ENCODE measurements at regions not wholly inside any gene's neighbourhood (a gene's known extent, or its start where the extent isn't known, plus 50 kb on each side); places are given as distances from the start of the nearest gene placed in this dataset.

GRCh38 chr18:76689646-76690264 lies 132.6 kb upstream of the ZNF236 start:
- DNase-seq (ENCODE audit: low read depth, low spot score): no peak
- TF ChIP-seq YY1 (IDR thresholded peaks at IDR 0.05; ENCODE audit: insufficient read depth, insufficient read length): no peak
- no peak for TF ChIP-seq SUZ12 (IDR thresholded peaks at IDR 0.05; ENCODE audit: extremely low read depth, insufficient read depth, insufficient read length)
- TF ChIP-seq ZNF274 (IDR thresholded peaks at IDR 0.05; ENCODE audit: low read depth, low read length): no peak
- Histone ChIP-seq H3K27me3 (ENCODE audit: insufficient read depth, insufficient read length) (no peaks in the 10 kb centered on the region), H3K4me1 (ENCODE audit: insufficient read depth, insufficient read length) (peaks cover 11% of the 10 kb centered on the region), H3K4me3 (ENCODE audit: insufficient read length, low read depth) (no peak overlapping the region), H3K9ac (ENCODE audit: insufficient read length, low read depth) (no peak overlapping the region), H3K36me3 (ENCODE audit: insufficient read depth, insufficient read length, low read length) (no peaks in the 10 kb centered on the region), H3K9me3 (ENCODE audit: insufficient read depth, low read length) (no peaks in the 10 kb centered on the region; the same call in 1 of the 2 replicates)

- H3K27me3 ChIP-seq (ENCODE audit: insufficient read depth, insufficient read length): no peaks in the 10 kb centered on the region
- H3K9me3 ChIP-seq (ENCODE audit: insufficient read depth, low read length): no peaks in the 10 kb centered on the region; the same call in 1 of the 2 replicates
- no peaks in the 10 kb centered on the region for H3K36me3 ChIP-seq (ENCODE audit: insufficient read depth, insufficient read length, low read length)
- no peak overlapping the region for H3K4me3 ChIP-seq (ENCODE audit: insufficient read length, low read depth)
- H3K9ac ChIP-seq (ENCODE audit: insufficient read length, low read depth): no peak overlapping the region
- H3K4me1 ChIP-seq (ENCODE audit: insufficient read depth, insufficient read length): peaks cover 11% of the 10 kb centered on the region
- no peak for DNase-seq (ENCODE audit: low read depth, low spot score)
- TF ChIP-seq SUZ12 (IDR thresholded peaks at IDR 0.05; ENCODE audit: extremely low read depth, insufficient read depth, insufficient read length): no peak
Observed at GRCh38 chr18:76688724-76689472, 133.5 kb upstream of the ZNF236 start.

GRCh38 chr18:76687304-76687962 lies 134.9 kb upstream of the ZNF236 start:
- Histone ChIP-seq H3K4me1 (ENCODE audit: insufficient read depth, insufficient read length) (peaks cover 11% of the 10 kb centered on the region), H3K36me3 (ENCODE audit: insufficient read depth, insufficient read length, low read length) (no peaks in the 10 kb centered on the region), H3K9ac (ENCODE audit: insufficient read length, low read depth) (no peak overlapping the region), H3K27me3 (ENCODE audit: insufficient read depth, insufficient read length) (no peaks in the 10 kb centered on the region), H3K9me3 (ENCODE audit: insufficient read depth, low read length) (no peaks in the 10 kb centered on the region), H3K4me3 (ENCODE audit: insufficient read length, low read depth) (no peak overlapping the region)
- TF ChIP-seq YY1 (IDR thresholded peaks at IDR 0.05; ENCODE audit: insufficient read depth, insufficient read length) (no peak), SUZ12 (IDR thresholded peaks at IDR 0.05; ENCODE audit: extremely low read depth, insufficient read depth, insufficient read length) (no peak), ZNF274 (IDR thresholded peaks at IDR 0.05; ENCODE audit: low read depth, low read length) (no peak)
- DNase-seq (ENCODE audit: low read depth, low spot score): no peak

GRCh38 chr18:76686737-76687231 lies 135.6 kb upstream of the ZNF236 start:
- Histone ChIP-seq H3K9me3 (ENCODE audit: insufficient read depth, low read length) (no peaks in the 10 kb centered on the region), H3K27me3 (ENCODE audit: insufficient read depth, insufficient read length) (no peaks in the 10 kb centered on the region), H3K4me1 (ENCODE audit: insufficient read depth, insufficient read length) (peaks cover 11% of the 10 kb centered on the region), H3K36me3 (ENCODE audit: insufficient read depth, insufficient read length, low read length) (no peaks in the 10 kb centered on the region), H3K4me3 (ENCODE audit: insufficient read length, low read depth) (no peak overlapping the region), H3K9ac (ENCODE audit: insufficient read length, low read depth) (peak overlapping the region; percentile 25)
- peak; percentile 32 for DNase-seq (ENCODE audit: low read depth, low spot score)
- TF ChIP-seq YY1 (IDR thresholded peaks at IDR 0.05; ENCODE audit: insufficient read depth, insufficient read length): no peak
- no peak for TF ChIP-seq SUZ12 (IDR thresholded peaks at IDR 0.05; ENCODE audit: extremely low read depth, insufficient read depth, insufficient read length)
- no peak for TF ChIP-seq ZNF274 (IDR thresholded peaks at IDR 0.05; ENCODE audit: low read depth, low read length)

GRCh38 chr18:76685860-76686259 lies 136.5 kb upstream of the ZNF236 start:
- H3K9ac ChIP-seq (ENCODE audit: insufficient read length, low read depth): peak overlapping the region; percentile 21
- H3K27me3 ChIP-seq (ENCODE audit: insufficient read depth, insufficient read length): no peaks in the 10 kb centered on the region
- no peak overlapping the region for H3K4me3 ChIP-seq (ENCODE audit: insufficient read length, low read depth)
- peaks cover 11% of the 10 kb centered on the region for H3K4me1 ChIP-seq (ENCODE audit: insufficient read depth, insufficient read length)
- no peaks in the 10 kb centered on the region for H3K36me3 ChIP-seq (ENCODE audit: insufficient read depth, insufficient read length, low read length)
- TF ChIP-seq ZNF274 (IDR thresholded peaks at IDR 0.05; ENCODE audit: low read depth, low read length) (no peak), SUZ12 (IDR thresholded peaks at IDR 0.05; ENCODE audit: extremely low read depth, insufficient read depth, insufficient read length) (no peak), YY1 (IDR thresholded peaks at IDR 0.05; ENCODE audit: insufficient read depth, insufficient read length) (no peak)
- no peak for DNase-seq (ENCODE audit: low read depth, low spot score)
- H3K9me3 ChIP-seq (ENCODE audit: insufficient read depth, low read length): no peaks in the 10 kb centered on the region

- no peaks in the 10 kb centered on the region for H3K27me3 ChIP-seq (ENCODE audit: insufficient read depth, insufficient read length)
- no peaks in the 10 kb centered on the region for H3K36me3 ChIP-seq (ENCODE audit: insufficient read depth, insufficient read length, low read length)
- no peak overlapping the region for H3K4me3 ChIP-seq (ENCODE audit: insufficient read length, low read depth)
Observed at GRCh38 chr18:76685402-76685801, 137.0 kb upstream of the ZNF236 start.

GRCh38 chr18:76684265-76684664 lies 138.1 kb upstream of the ZNF236 start:
- Histone ChIP-seq H3K9me3 (ENCODE audit: insufficient read depth, low read length) (no peaks in the 10 kb centered on the region), H3K27me3 (ENCODE audit: insufficient read depth, insufficient read length) (no peaks in the 10 kb centered on the region), H3K36me3 (ENCODE audit: insufficient read depth, insufficient read length, low read length) (no peaks in the 10 kb centered on the region), H3K4me1 (ENCODE audit: insufficient read depth, insufficient read length) (peaks cover 11% of the 10 kb centered on the region), H3K9ac (ENCODE audit: insufficient read length, low read depth) (no peak overlapping the region), H3K4me3 (ENCODE audit: insufficient read length, low read depth) (no peak overlapping the region)
- TF ChIP-seq YY1 (IDR thresholded peaks at IDR 0.05; ENCODE audit: insufficient read depth, insufficient read length) (no peak), SUZ12 (IDR thresholded peaks at IDR 0.05; ENCODE audit: extremely low read depth, insufficient read depth, insufficient read length) (no peak), ZNF274 (IDR thresholded peaks at IDR 0.05; ENCODE audit: low read depth, low read length) (no peak)
- DNase-seq (ENCODE audit: low read depth, low spot score): no peak

More at GRCh38 chr18:76685402-76685801, 137.0 kb upstream of the ZNF236 start:
- TF ChIP-seq ZNF274 (IDR thresholded peaks at IDR 0.05; ENCODE audit: low read depth, low read length) (no peak), YY1 (IDR thresholded peaks at IDR 0.05; ENCODE audit: insufficient read depth, insufficient read length) (no peak), SUZ12 (IDR thresholded peaks at IDR 0.05; ENCODE audit: extremely low read depth, insufficient read depth, insufficient read length) (no peak)
- Histone ChIP-seq H3K9me3 (ENCODE audit: insufficient read depth, low read length) (no peaks in the 10 kb centered on the region), H3K9ac (ENCODE audit: insufficient read length, low read depth) (no peak overlapping the region), H3K4me1 (ENCODE audit: insufficient read depth, insufficient read length) (peaks cover 11% of the 10 kb centered on the region)
- DNase-seq (ENCODE audit: low read depth, low spot score): no peak
